ENCODE measurements at regions not wholly inside any gene's neighbourhood (a gene's known extent, or its start where the extent isn't known, plus 50 kb on each side); places are given as distances from the start of the nearest gene placed in this dataset.

DNA sequence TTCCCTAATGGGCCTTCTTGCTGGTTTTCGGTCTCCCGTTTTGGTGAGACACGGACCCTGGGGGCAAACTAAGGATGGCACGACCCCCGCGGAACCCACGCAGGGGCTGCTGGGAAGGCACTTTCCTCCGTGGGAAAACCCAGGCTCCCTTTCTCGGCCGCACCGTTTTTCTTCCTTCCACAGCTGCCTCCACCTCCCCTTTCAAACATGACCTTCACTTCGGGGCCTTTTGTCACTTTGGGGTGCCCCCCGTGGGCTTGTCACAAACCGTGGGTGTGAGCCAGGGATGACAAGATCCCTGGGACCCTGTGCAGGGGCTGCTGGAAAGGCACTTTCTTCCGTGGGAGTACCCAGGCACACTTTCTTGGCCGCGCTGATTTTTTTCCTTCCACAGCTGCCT is 268.7 kb downstream of the ALG10 start:
- no peak overlapping the region for H3K4me3 ChIP-seq
- 77 to 88% (median 84%) methylated on average over 17 of the region's 17 CpGs for WGBS, 5 donors
- H3K4me1 ChIP-seq = no peaks in the 10 kb centered on the region
- no peaks in the 10 kb centered on the region for H3K36me3 ChIP-seq
- no peaks in the 10 kb centered on the region for H3K27me3 ChIP-seq
- no peak for DNase-seq
- H3K9me3 ChIP-seq = peaks cover 14 to 100% (median 83%) of the 10 kb centered on the region in 4 donors
- intact Hi-C loops (cut with DNase I; ENCODE audit: low total_unique reads) = no loop called here
- H3K27ac ChIP-seq = no peak overlapping the region
- no peak for TF ChIP-seq POLR2A (IDR thresholded peaks at IDR 0.05)
- no peak for TF ChIP-seq EP300 (IDR thresholded peaks at IDR 0.05)
- TF ChIP-seq, protein P1, sequence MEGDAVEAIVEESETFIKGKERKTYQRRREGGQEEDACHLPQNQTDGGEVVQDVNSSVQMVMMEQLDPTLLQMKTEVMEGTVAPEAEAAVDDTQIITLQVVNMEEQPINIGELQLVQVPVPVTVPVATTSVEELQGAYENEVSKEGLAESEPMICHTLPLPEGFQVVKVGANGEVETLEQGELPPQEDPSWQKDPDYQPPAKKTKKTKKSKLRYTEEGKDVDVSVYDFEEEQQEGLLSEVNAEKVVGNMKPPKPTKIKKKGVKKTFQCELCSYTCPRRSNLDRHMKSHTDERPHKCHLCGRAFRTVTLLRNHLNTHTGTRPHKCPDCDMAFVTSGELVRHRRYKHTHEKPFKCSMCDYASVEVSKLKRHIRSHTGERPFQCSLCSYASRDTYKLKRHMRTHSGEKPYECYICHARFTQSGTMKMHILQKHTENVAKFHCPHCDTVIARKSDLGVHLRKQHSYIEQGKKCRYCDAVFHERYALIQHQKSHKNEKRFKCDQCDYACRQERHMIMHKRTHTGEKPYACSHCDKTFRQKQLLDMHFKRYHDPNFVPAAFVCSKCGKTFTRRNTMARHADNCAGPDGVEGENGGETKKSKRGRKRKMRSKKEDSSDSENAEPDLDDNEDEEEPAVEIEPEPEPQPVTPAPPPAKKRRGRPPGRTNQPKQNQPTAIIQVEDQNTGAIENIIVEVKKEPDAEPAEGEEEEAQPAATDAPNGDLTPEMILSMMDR (IDR thresholded peaks at IDR 0.05) = no peak
- no peak for TF ChIP-seq POLR2AphosphoS5 (IDR thresholded peaks at IDR 0.05)

DNA sequence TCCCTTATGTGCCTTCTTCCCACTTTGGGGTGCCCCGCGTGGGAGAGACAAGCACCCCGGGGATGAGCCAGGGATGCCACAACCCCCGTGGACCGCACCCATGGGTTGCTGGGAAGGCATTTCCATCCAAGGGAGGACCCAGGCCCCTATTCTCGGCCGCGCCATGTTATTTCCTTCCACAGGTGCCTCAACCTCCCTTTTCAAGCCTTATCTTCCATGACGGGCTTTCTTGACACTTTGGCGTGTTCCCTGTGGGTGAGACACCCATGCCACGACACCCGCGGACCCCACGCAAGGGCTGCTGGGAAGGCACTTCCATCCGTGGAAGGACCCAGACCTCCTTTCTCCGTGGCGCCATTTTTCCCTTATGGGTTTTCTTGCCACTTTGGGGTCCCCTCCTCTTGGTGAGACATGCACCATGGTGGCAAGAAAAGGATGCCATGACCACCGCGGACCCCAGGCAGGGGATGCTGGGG is 269.2 kb downstream of the ALG10 start:
- no peak for DNase-seq
- intact Hi-C loops (cut with DNase I; ENCODE audit: low total_unique reads) = no loop called here
- no peaks in the 10 kb centered on the region for H3K4me1 ChIP-seq

DNA sequence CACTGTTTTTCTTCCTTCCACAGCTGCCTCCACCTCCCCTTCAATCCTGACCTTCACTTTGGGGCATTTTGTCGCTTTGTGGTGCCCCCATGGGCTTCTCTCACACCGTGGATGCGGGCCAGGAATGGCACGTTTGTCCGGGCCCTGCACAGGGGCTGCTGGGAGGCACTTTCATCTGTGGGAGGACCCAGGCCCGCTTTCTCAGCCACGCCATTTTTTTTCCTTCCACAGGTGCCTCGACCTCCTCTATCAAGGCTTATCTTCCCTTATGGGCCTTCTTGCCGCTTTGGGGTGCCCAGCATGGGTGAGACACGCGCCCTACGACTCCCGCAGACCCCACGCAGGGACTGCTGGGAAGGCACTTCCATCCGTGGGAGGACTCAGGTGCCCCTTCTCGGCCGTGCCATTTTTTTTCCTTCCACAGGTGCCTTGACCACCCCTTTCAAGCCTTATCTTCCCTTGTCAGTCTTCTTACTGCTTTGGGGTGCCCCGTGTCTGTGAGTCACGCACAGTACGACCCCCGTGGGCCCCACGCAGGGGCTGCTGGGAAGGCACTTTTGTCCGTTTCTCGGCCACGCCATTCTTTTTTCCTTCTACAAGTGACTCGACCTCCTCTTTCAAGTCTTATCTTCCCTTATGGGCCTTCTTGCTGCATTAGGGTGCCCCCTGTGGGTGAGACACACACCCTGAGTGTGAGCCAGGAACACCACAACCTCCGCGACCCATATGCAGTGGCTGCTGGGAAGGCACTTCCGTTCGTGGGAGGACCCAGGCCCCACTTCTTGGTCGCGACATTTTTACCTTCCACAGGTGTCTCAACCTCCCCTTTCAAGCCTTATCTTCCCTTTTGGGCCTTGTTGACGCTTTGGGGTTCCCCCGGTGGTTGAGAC is 270.7 kb downstream of the ALG10 start:
- Histone ChIP-seq H3K36me3 (no peaks in the 10 kb centered on the region), H3K4me1 (no peaks in the 10 kb centered on the region), H3K4me3 (no peak overlapping the region), H3K27me3 (no peaks in the 10 kb centered on the region), H3K9me3 (peaks cover 7 to 100% (median 78%) of the 10 kb centered on the region in 4 donors), H3K27ac (no peak overlapping the region)
- 74 to 79% (median 77%) methylated on average over 34 of the region's 34 CpGs for WGBS, 5 donors
- DNase-seq = no peak
- intact Hi-C loops (cut with DNase I; ENCODE audit: low total_unique reads) = no loop called here
- TF ChIP-seq, protein P1 (IDR thresholded peaks at IDR 0.05) = no peak
- TF ChIP-seq EP300 (IDR thresholded peaks at IDR 0.05) (no peak), POLR2A (IDR thresholded peaks at IDR 0.05) (no peak), POLR2AphosphoS5 (IDR thresholded peaks at IDR 0.05) (no peak)

More for the DNA sequence above, 269.2 kb downstream of the ALG10 start:
- H3K9me3 ChIP-seq = peaks cover 9 to 100% (median 81%) of the 10 kb centered on the region in 4 donors
- no peaks in the 10 kb centered on the region for H3K27me3 ChIP-seq
- no peak overlapping the region for H3K4me3 ChIP-seq
- no peaks in the 10 kb centered on the region for H3K36me3 ChIP-seq
- TF ChIP-seq EP300 (IDR thresholded peaks at IDR 0.05) (no peak), POLR2AphosphoS5 (IDR thresholded peaks at IDR 0.05) (no peak), POLR2A (IDR thresholded peaks at IDR 0.05) (no peak)
- TF ChIP-seq, protein P1 (IDR thresholded peaks at IDR 0.05) = no peak
- WGBS, 5 donors = 76 to 88% (median 83%) methylated on average over 19 of the region's 19 CpGs
- no peak overlapping the region for H3K27ac ChIP-seq

DNA sequence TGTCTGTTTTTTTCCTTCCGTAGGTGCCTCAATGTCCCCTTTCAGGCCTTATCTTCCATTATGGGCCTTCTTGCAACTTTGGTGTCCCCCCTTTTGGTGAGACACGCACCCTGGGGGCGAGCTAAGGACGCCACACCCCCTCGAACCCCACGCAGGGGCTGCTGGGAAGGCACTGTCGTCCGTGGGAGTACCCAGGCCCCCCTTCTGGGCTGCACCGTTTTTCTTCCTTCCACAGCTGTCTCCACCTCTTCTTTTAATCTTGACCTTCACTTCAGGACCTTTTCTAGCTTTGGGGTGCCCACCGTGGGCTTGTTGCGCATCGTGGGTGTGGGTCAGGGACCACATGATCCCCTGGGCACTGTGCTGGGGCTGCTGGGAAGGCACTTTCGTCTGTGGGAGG is 271.8 kb downstream of the ALG10 start:
- no peak overlapping the region for H3K27ac ChIP-seq
- H3K4me3 ChIP-seq = no peak overlapping the region
- peaks cover 9 to 100% (median 77%) of the 10 kb centered on the region in 4 donors for H3K9me3 ChIP-seq
- H3K27me3 ChIP-seq = no peaks in the 10 kb centered on the region
- intact Hi-C loops (cut with DNase I; ENCODE audit: low total_unique reads) = no loop called here
- no peaks in the 10 kb centered on the region for H3K4me1 ChIP-seq
- no peak for DNase-seq
- 68 to 73% (median 71%) methylated on average over 13 of the region's 13 CpGs for WGBS, 5 donors
- H3K36me3 ChIP-seq = no peaks in the 10 kb centered on the region
- TF ChIP-seq EP300 (IDR thresholded peaks at IDR 0.05) = no peak
- TF ChIP-seq, protein P1 (IDR thresholded peaks at IDR 0.05) = no peak
- no peak for TF ChIP-seq POLR2A (IDR thresholded peaks at IDR 0.05)
- no peak for TF ChIP-seq POLR2AphosphoS5 (IDR thresholded peaks at IDR 0.05)

Data from stomach (tissue), 8 donors.